ENCODE measurements at regions not wholly inside any gene's neighbourhood (a gene's known extent, or its start where the extent isn't known, plus 50 kb on each side); places are given as distances from the start of the nearest gene placed in this dataset.

DNA sequence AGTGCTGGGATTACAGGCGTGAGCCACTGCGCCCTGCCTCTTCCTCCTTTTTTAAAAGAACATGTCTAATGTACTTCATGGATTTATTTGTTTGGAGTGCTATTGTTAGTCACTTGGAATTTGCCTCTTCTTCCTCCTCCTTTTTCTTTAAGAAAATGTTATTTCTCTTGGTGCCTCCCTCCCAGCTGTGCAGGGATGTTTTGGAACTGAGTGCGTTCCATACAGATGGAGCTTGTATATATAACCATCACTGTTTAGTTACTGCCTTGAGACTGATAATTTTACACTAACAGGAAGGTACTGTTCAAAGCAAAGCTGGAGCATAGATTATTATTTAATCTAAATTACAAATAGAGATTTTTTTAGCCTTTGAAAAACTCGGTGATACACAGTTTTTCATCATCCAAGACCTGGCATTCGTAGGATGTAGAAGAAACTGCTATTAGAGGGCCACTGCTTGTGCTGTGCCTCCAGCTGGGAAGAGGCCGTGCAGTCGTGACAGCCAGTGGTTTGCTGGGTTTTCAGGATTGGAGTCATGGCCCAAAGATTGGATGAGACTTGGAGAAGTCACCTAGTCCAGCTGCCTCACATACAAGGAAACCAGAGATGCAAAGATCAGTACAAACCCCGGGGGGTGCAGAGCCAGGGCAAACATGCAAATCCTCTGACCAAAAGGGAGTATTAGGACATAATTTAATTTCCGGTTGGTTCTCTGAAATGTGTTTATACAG, 123.1 kb downstream of the PLEKHG1 start:
- TF ChIP-seq POLR2A (IDR thresholded peaks at IDR 0.05) (no peak), CTCF (IDR thresholded peaks at IDR 0.05) (no peak)
- H3K27me3 ChIP-seq, result no peaks in the 10 kb centered on the region
- no peak for ATAC-seq
- DNase-seq, result no peak
- no peak overlapping the region for H3K27ac ChIP-seq
- H3K9me3 ChIP-seq, result no peaks in the 10 kb centered on the region
- H3K4me1 ChIP-seq, result peaks cover 0 to 24% (median 3%) of the 10 kb centered on the region in 12 donors
- WGBS, 4 donors, result 72 to 85% (median 79%) methylated on average over 9 of the region's 9 CpGs
- H3K4me3 ChIP-seq, result no peak overlapping the region
- H3K36me3 ChIP-seq, result no peaks in the 10 kb centered on the region
- intact Hi-C loops (cut with DNase I), result no loop called here

- ATAC-seq (no peak), DNase-seq (no peak)
- no peak overlapping the region for H3K27ac ChIP-seq
- H3K4me1 ChIP-seq, result peaks cover 0 to 24% (median 3%) of the 10 kb centered on the region in 12 donors
- TF ChIP-seq POLR2A (IDR thresholded peaks at IDR 0.05) (no peak), CTCF (IDR thresholded peaks at IDR 0.05) (no peak)
- intact Hi-C loops (cut with DNase I), result no loop called here
- no peaks in the 10 kb centered on the region for H3K36me3 ChIP-seq
- H3K9me3 ChIP-seq, result no peaks in the 10 kb centered on the region
- no peak overlapping the region for H3K4me3 ChIP-seq
- no peaks in the 10 kb centered on the region for H3K27me3 ChIP-seq
Observed at GRCh38 chr6:150723345-150723658, 123.6 kb downstream of the PLEKHG1 start.

DNA sequence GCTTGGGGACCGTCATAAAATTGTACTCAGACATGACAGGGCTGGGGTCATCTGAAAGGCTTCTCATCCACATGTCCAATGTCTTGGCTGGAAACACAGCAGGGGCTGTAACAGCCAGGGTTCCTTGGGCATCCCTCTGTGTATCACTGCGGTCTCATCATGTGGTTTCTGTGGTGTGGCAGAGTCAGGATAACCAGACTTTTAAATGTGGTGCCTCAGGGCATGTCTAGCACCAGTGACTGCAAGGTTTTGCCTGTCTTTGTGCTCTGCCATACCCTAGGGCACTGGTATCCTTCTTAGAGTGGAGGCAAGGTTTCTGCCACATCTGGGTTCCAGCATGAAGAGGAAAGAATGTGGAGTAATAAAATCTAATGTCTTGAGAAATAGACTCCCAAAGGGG, 124.2 kb downstream of the PLEKHG1 start:
- DNase-seq (no peak), ATAC-seq (no peak)
- intact Hi-C loops (cut with DNase I), result no loop called here
- H3K36me3 ChIP-seq, result no peaks in the 10 kb centered on the region
- 83 to 96% (median 90%) methylated on average over 2 of the region's 2 CpGs for WGBS, 4 donors
- H3K9me3 ChIP-seq, result no peaks in the 10 kb centered on the region
- H3K4me3 ChIP-seq, result no peak overlapping the region
- no peak for TF ChIP-seq POLR2A (IDR thresholded peaks at IDR 0.05)
- no peak for TF ChIP-seq CTCF (IDR thresholded peaks at IDR 0.05)
- H3K27ac ChIP-seq, result no peak overlapping the region
- H3K27me3 ChIP-seq, result no peaks in the 10 kb centered on the region
- peaks cover 0 to 24% (median 3%) of the 10 kb centered on the region in 12 donors for H3K4me1 ChIP-seq

- Histone ChIP-seq H3K27ac (no peak overlapping the region), H3K4me3 (no peak overlapping the region), H3K36me3 (no peaks in the 10 kb centered on the region), H3K9me3 (no peaks in the 10 kb centered on the region), H3K27me3 (no peaks in the 10 kb centered on the region), H3K4me1 (peaks cover 0 to 8% (median under 1%) of the 10 kb centered on the region in 12 donors)
- intact Hi-C loops (cut with DNase I), result no loop called here
- WGBS, 4 donors, result 0 to 87% (median 43%) methylated on average over 1 of the region's 1 CpG
- ATAC-seq (no peak), DNase-seq (no peak)
- no peak for TF ChIP-seq CTCF (IDR thresholded peaks at IDR 0.05)
- TF ChIP-seq POLR2A (IDR thresholded peaks at IDR 0.05), result no peak
Observed at GRCh38 chr6:150725795-150726194, 126.1 kb downstream of the PLEKHG1 start.
